ENCODE measurements at regions not wholly inside any gene's neighbourhood (a gene's known extent, or its start where the extent isn't known, plus 50 kb on each side); places are given as distances from the start of the nearest gene placed in this dataset.

DNA sequence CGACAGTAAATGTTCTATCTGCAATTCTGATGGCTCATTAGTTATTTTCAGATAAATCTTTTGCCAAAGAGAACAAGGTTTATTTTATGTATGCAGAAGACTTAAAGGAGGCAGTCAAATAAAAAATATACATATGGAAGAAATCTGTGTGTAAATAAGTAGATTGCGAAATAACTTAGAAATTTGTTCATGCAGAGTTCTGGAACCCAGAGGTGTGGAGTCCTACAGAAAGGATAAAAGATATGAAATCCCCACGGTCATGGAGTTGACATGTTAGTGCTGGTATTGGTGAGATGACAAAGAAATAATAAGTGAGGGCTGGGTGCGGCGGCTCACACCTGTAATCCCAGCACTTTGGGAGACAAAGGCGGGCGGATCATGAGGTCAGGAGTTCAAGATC lies 111.2 kb upstream of the CFAP20DC start:
- TF ChIP-seq, protein P1, sequence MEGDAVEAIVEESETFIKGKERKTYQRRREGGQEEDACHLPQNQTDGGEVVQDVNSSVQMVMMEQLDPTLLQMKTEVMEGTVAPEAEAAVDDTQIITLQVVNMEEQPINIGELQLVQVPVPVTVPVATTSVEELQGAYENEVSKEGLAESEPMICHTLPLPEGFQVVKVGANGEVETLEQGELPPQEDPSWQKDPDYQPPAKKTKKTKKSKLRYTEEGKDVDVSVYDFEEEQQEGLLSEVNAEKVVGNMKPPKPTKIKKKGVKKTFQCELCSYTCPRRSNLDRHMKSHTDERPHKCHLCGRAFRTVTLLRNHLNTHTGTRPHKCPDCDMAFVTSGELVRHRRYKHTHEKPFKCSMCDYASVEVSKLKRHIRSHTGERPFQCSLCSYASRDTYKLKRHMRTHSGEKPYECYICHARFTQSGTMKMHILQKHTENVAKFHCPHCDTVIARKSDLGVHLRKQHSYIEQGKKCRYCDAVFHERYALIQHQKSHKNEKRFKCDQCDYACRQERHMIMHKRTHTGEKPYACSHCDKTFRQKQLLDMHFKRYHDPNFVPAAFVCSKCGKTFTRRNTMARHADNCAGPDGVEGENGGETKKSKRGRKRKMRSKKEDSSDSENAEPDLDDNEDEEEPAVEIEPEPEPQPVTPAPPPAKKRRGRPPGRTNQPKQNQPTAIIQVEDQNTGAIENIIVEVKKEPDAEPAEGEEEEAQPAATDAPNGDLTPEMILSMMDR (IDR thresholded peaks at IDR 0.05): no peak
- TF ChIP-seq POLR2A (IDR thresholded peaks at IDR 0.05): no peak
- TF ChIP-seq POLR2AphosphoS5 (IDR thresholded peaks at IDR 0.05): no peak
- TF ChIP-seq EP300 (IDR thresholded peaks at IDR 0.05): no peak
- H3K27me3 ChIP-seq: no peaks in the 10 kb centered on the region
- H3K36me3 ChIP-seq: no peaks in the 10 kb centered on the region
- no peak overlapping the region for H3K4me3 ChIP-seq
- 89% methylated on average over 7 of the region's 7 CpGs for WGBS
- H3K9me3 ChIP-seq: no peaks in the 10 kb centered on the region
- no peaks in the 10 kb centered on the region for H3K4me1 ChIP-seq
- H3K27ac ChIP-seq: no peak overlapping the region
- DNase-seq (ENCODE audit: low spot score in 2 of 2): no peak

DNA sequence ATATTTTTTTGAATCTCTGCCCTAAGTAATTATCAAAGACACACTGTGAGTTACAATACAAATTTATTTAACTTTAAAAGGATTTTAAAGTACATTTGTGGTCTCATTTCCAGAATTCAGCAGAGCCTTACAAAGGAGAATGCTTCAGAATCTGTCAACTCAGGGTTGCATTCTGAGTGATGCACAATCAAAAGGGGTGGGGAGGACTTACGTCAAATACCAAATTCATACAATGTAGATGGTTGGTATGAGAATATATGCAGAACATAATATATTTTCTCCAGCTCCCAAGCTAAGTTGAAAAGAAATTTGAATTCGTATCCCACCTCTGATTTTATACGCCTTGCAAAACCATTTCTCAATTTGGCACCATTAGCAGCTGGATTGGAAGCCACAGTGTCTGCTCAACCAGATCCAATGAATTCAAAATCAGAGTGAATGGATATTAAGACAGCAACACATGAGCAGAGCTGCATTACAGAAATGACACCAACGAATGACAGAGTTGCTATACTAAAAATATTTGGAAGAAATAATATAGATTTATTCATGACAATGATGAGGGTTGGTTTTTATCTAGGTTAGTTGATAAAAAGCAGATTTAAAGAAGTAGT lies 110.4 kb upstream of the CFAP20DC start:
- WGBS: 85% methylated on average over 4 of the region's 4 CpGs
- Histone ChIP-seq H3K27me3 (no peaks in the 10 kb centered on the region), H3K4me3 (no peak overlapping the region), H3K9me3 (no peaks in the 10 kb centered on the region), H3K4me1 (no peaks in the 10 kb centered on the region), H3K27ac (no peak overlapping the region), H3K36me3 (no peaks in the 10 kb centered on the region)
- no peak for DNase-seq (ENCODE audit: low spot score in 2 of 2)
- TF ChIP-seq EP300 (IDR thresholded peaks at IDR 0.05): no peak
- TF ChIP-seq POLR2AphosphoS5 (IDR thresholded peaks at IDR 0.05): no peak
- no peak for TF ChIP-seq POLR2A (IDR thresholded peaks at IDR 0.05)
- TF ChIP-seq, protein P1 (IDR thresholded peaks at IDR 0.05): no peak

- DNase-seq (ENCODE audit: low spot score in 2 of 2): no peak
- no peaks in the 10 kb centered on the region for H3K36me3 ChIP-seq
- H3K4me1 ChIP-seq: no peaks in the 10 kb centered on the region
- H3K4me3 ChIP-seq: no peak overlapping the region
- TF ChIP-seq POLR2A (IDR thresholded peaks at IDR 0.05) (no peak), POLR2AphosphoS5 (IDR thresholded peaks at IDR 0.05) (no peak), EP300 (IDR thresholded peaks at IDR 0.05) (no peak)
- TF ChIP-seq, protein P1 (IDR thresholded peaks at IDR 0.05): no peak
- H3K27me3 ChIP-seq: no peaks in the 10 kb centered on the region
- H3K27ac ChIP-seq: no peak overlapping the region
- no peaks in the 10 kb centered on the region for H3K9me3 ChIP-seq
- WGBS: 51% methylated on average over 1 of the region's 1 CpG
Measured at GRCh38 chr3:59153648-59154047, 103.8 kb upstream of the CFAP20DC start.

GRCh38 chr3:59152943-59153342 lies 103.1 kb upstream of the CFAP20DC start:
- no peak for DNase-seq (ENCODE audit: low spot score in 2 of 2)
- H3K9me3 ChIP-seq: no peaks in the 10 kb centered on the region
- no peaks in the 10 kb centered on the region for H3K4me1 ChIP-seq
- H3K36me3 ChIP-seq: no peaks in the 10 kb centered on the region
- no peaks in the 10 kb centered on the region for H3K27me3 ChIP-seq
- 69% methylated on average over 2 of the region's 2 CpGs for WGBS
- TF ChIP-seq POLR2AphosphoS5 (IDR thresholded peaks at IDR 0.05) (no peak), EP300 (IDR thresholded peaks at IDR 0.05) (no peak), POLR2A (IDR thresholded peaks at IDR 0.05) (no peak)
- TF ChIP-seq, protein P1 (IDR thresholded peaks at IDR 0.05): no peak
- no peak overlapping the region for H3K4me3 ChIP-seq
- H3K27ac ChIP-seq: no peak overlapping the region

DNA sequence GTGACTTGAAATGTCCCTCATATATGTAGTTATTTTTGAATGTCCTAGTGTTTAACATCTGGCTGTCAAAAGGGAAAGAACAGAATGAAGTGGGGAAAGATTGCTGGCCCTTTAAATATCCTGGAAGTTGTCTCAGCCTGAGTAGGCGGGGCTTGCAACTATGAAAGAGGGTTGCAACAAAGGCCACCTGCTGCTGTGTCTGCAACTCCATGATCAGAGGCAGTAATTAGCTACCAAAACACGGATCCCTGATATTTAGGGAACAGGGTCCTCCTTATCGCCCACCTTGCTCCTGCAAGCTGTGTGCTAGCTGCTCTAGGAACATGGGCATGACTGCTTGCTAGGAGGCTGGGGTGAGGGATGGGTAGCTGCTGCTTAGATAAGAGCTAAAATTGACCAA lies 100.2 kb upstream of the CFAP20DC start:
- Histone ChIP-seq H3K27ac (no peak overlapping the region), H3K4me3 (no peak overlapping the region), H3K9me3 (no peaks in the 10 kb centered on the region), H3K4me1 (no peaks in the 10 kb centered on the region), H3K27me3 (no peaks in the 10 kb centered on the region), H3K36me3 (no peaks in the 10 kb centered on the region)
- TF ChIP-seq POLR2A (IDR thresholded peaks at IDR 0.05) (no peak), EP300 (IDR thresholded peaks at IDR 0.05) (no peak)
- no peak for DNase-seq (ENCODE audit: low spot score in 2 of 2)
- WGBS: 56% methylated on average over 3 of the region's 3 CpGs

GRCh38 chr3:59149166-59149565 lies 99.3 kb upstream of the CFAP20DC start:
- DNase-seq (ENCODE audit: low spot score in 2 of 2): no peak
- Histone ChIP-seq H3K36me3 (no peaks in the 10 kb centered on the region), H3K27me3 (no peaks in the 10 kb centered on the region), H3K27ac (no peak overlapping the region), H3K9me3 (no peaks in the 10 kb centered on the region), H3K4me3 (no peak overlapping the region), H3K4me1 (no peaks in the 10 kb centered on the region)
- no peak for TF ChIP-seq POLR2A (IDR thresholded peaks at IDR 0.05)
- TF ChIP-seq EP300 (IDR thresholded peaks at IDR 0.05): no peak
- TF ChIP-seq POLR2AphosphoS5 (IDR thresholded peaks at IDR 0.05): no peak
- TF ChIP-seq, protein P1 (IDR thresholded peaks at IDR 0.05): no peak
- WGBS: 67% methylated on average over 2 of the region's 2 CpGs
